Nephron progenitor cell (in vitro differentiated cells): ENCODE measurements at regions not wholly inside any gene's neighbourhood (a gene's known extent, or its start where the extent isn't known, plus 50 kb on each side); places are given as distances from the start of the nearest gene placed in this dataset.

ENCODE experiments used
- DNase-seq: peaks from one replicate; pipeline ENCODE4 v3.0.0; 2021
- H3K27ac Mint-ChIP-seq: 2 replicates; pipeline ENCODE4 v1.8.0; 2021; ENCODE audit warnings: mild to moderate bottlenecking, moderate library complexity, mixed read lengths
- H3K27me3 Mint-ChIP-seq: 2 replicates; pipeline ENCODE4 v1.8.0; 2021; ENCODE audit warnings: mild to moderate bottlenecking, low read depth, mixed read lengths; ENCODE audit not compliant: poor library complexity
- H3K36me3 Mint-ChIP-seq: 2 replicates; pipeline ENCODE4 v1.8.0; 2021; ENCODE audit warnings: low read depth, mixed read lengths
- H3K4me1 Mint-ChIP-seq: 2 replicates; pipeline ENCODE4 v1.8.0; 2021; ENCODE audit warnings: mixed read lengths
- H3K4me3 Mint-ChIP-seq: 2 replicates; pipeline ENCODE4 v1.8.0; 2021; ENCODE audit warnings: mild to moderate bottlenecking, moderate library complexity, mixed read lengths
- H3K9me3 Mint-ChIP-seq: 2 replicates; pipeline ENCODE4 v1.8.0; 2021; ENCODE audit warnings: mild to moderate bottlenecking, moderate library complexity, mixed read lengths
- TF ChIP-seq, protein P1 (sequence below): fragments of 200-600 bp; sonication (generic); IDR thresholded peaks from 2 replicates; pipeline ENCODE4 v1.5.0; 2021; ENCODE audit warnings: antibody characterized with exemption

GRCh38 chr13:73138638-73139491 is 80.1 kb downstream of the KLF5 start:
- DNase-seq = peak; percentile 10
- H3K27ac Mint-ChIP-seq = peak overlapping the region; percentile 7
- TF ChIP-seq, protein P1, sequence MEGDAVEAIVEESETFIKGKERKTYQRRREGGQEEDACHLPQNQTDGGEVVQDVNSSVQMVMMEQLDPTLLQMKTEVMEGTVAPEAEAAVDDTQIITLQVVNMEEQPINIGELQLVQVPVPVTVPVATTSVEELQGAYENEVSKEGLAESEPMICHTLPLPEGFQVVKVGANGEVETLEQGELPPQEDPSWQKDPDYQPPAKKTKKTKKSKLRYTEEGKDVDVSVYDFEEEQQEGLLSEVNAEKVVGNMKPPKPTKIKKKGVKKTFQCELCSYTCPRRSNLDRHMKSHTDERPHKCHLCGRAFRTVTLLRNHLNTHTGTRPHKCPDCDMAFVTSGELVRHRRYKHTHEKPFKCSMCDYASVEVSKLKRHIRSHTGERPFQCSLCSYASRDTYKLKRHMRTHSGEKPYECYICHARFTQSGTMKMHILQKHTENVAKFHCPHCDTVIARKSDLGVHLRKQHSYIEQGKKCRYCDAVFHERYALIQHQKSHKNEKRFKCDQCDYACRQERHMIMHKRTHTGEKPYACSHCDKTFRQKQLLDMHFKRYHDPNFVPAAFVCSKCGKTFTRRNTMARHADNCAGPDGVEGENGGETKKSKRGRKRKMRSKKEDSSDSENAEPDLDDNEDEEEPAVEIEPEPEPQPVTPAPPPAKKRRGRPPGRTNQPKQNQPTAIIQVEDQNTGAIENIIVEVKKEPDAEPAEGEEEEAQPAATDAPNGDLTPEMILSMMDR = no peak
- H3K27me3 Mint-ChIP-seq = peaks cover 3% of the 10 kb centered on the region
- no peaks in the 10 kb centered on the region for H3K9me3 Mint-ChIP-seq
- H3K4me3 Mint-ChIP-seq = peak overlapping the region; percentile 53
- H3K36me3 Mint-ChIP-seq = no peaks in the 10 kb centered on the region
- peaks cover 38% of the 10 kb centered on the region for H3K4me1 Mint-ChIP-seq

- TF ChIP-seq, protein P1 = no peak
- Mint-ChIP-seq H3K4me1 (peaks cover 38% of the 10 kb centered on the region), H3K9me3 (no peaks in the 10 kb centered on the region), H3K27me3 (peaks cover 3% of the 10 kb centered on the region), H3K27ac (no peak overlapping the region), H3K4me3 (no peak overlapping the region), H3K36me3 (no peaks in the 10 kb centered on the region)
- DNase-seq = no peak
Observed at GRCh38 chr13:73138276-73138637, 79.5 kb downstream of the KLF5 start.

GRCh38 chr13:73136776-73137175 is 78.0 kb downstream of the KLF5 start:
- DNase-seq = no peak
- no peak overlapping the region for H3K27ac Mint-ChIP-seq
- H3K9me3 Mint-ChIP-seq = no peaks in the 10 kb centered on the region
- peaks cover 27% of the 10 kb centered on the region for H3K4me1 Mint-ChIP-seq
- no peaks in the 10 kb centered on the region for H3K36me3 Mint-ChIP-seq
- H3K4me3 Mint-ChIP-seq = no peak overlapping the region
- TF ChIP-seq, protein P1 = no peak
- peaks cover 3% of the 10 kb centered on the region for H3K27me3 Mint-ChIP-seq

DNA sequence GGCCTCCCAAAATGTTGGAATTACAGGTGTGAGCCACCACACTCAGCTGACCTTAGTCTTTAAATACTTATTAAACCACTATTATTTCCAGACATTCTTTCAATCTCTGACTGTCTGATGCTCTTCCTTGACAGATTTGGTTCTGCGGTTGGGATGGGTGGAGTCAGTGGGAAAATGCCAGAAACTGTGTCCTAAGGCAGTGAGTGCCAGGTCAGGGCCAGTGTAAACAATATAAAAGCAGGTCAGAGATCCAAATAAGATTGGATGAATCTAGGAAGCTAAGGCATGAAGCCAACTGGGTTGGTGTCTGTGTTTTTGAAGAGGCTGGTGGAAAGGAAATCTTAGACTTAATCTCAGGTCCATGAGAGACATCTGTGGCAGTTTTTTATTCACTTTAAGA is 74.7 kb downstream of the KLF5 start:
- H3K27me3 Mint-ChIP-seq = no peaks in the 10 kb centered on the region
- H3K9me3 Mint-ChIP-seq = no peaks in the 10 kb centered on the region
- H3K4me1 Mint-ChIP-seq = peaks cover 7% of the 10 kb centered on the region
- TF ChIP-seq, protein P1 = no peak
- no peak overlapping the region for H3K27ac Mint-ChIP-seq
- H3K36me3 Mint-ChIP-seq = no peaks in the 10 kb centered on the region
- DNase-seq = no peak
- no peak overlapping the region for H3K4me3 Mint-ChIP-seq

- TF ChIP-seq, protein P1 = no peak
- Mint-ChIP-seq H3K36me3 (no peaks in the 10 kb centered on the region), H3K27ac (no peak overlapping the region), H3K4me3 (no peak overlapping the region), H3K4me1 (no peaks in the 10 kb centered on the region), H3K27me3 (no peaks in the 10 kb centered on the region), H3K9me3 (no peaks in the 10 kb centered on the region)
- no peak for DNase-seq
Observed at GRCh38 chr13:73131247-73131646, 72.4 kb downstream of the KLF5 start.

DNA sequence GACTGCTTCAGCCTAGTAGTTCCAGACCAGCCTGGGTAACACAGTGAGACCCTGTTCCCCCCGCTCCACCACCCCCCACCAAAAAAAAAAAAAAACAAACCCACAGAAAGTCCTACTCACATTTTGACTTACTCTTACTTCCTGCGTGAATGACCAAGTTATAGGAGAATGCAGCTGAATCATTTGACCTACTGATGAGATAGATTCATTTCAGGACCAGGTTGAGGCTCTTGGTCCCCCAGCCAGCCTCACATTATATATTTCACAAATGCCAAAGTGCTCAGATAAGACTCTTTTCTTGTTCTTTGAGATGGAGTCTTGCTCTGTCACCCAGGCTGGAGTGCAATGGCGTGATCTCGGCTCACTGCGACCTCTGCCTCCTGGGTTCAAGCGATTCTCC is 70.2 kb downstream of the KLF5 start:
- no peak for DNase-seq
- H3K36me3 Mint-ChIP-seq = no peaks in the 10 kb centered on the region
- H3K27ac Mint-ChIP-seq = no peak overlapping the region
- H3K27me3 Mint-ChIP-seq = no peaks in the 10 kb centered on the region
- H3K4me3 Mint-ChIP-seq = no peak overlapping the region
- TF ChIP-seq, protein P1 = no peak
- no peaks in the 10 kb centered on the region for H3K9me3 Mint-ChIP-seq
- no peaks in the 10 kb centered on the region for H3K4me1 Mint-ChIP-seq
